ENCODE measurements at regions not wholly inside any gene's neighbourhood (a gene's known extent, or its start where the extent isn't known, plus 50 kb on each side); places are given as distances from the start of the nearest gene placed in this dataset.

- no peak for TF ChIP-seq CTCF (IDR thresholded peaks at IDR 0.05 in 8 of 11, conservative IDR thresholded peaks at IDR 0.05 in 3 of 11)
- TF ChIP-seq POLR2AphosphoS5 (IDR thresholded peaks at IDR 0.05) = no peak
- no peak for TF ChIP-seq POLR2A (IDR thresholded peaks at IDR 0.05)
These were observed 1038.8 kb upstream of the ARRDC3 start for GRCh38 chr5:92421942-92422341.

All from spleen (tissue), 7 donors.